Left forelimb (tissue), 1 donor: ENCODE measurements at regions not wholly inside any gene's neighbourhood (a gene's known extent, or its start where the extent isn't known, plus 50 kb on each side); places are given as distances from the start of the nearest gene placed in this dataset.
"Not testable (repeated sequence)": the region's sequence is repeated elsewhere in the genome, so short reads cannot be mapped to it uniquely, and the experiment has no call there.

Experiments
- DNase-seq: peaks from one replicate; pipeline ENCODE4 v3.0.0-alpha.2; 2018; ENCODE audit warnings: low spot score

DNA sequence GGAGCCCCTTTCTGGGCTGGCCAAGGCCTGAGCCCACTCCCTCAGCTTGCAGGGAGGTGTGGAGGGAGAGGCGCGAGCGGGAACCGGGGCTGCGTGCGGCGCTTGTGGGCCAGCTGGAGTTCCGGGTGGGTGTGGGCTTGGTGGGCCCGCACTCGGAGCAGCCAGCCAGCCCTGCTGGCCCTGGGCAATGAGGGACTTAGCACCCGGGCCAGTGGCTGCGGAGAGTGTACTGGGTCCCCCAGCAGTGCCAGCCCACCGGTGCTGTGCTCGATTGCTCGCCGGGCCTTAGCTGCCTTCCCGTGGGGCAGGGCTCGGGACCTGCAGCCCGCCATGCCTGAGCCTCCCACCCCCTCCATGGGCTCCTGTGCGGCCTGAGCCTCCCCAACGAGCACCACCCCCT, 123.8 kb upstream of the SEMA3C start:
- DNase-seq: not testable (repeated sequence)

DNA sequence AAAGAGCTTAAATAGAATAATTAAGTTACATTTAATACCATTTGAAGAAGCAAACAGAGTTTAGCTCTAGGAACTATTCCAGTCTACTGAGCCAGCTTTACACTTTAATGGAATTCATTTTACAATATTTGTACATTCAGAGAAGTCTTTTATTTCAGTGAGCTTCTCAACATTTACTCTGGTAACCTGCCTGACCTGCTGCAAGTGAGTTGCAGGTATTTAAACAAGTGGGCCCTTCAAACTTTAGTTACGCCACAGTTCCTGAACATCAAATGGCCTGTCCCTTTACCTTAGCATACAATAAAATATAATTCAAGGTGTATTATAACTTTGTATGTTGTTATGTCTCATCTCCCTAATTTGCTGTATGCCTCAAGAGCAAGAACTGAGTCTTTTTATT, 121.6 kb upstream of the SEMA3C start:
- no peak for DNase-seq

DNA sequence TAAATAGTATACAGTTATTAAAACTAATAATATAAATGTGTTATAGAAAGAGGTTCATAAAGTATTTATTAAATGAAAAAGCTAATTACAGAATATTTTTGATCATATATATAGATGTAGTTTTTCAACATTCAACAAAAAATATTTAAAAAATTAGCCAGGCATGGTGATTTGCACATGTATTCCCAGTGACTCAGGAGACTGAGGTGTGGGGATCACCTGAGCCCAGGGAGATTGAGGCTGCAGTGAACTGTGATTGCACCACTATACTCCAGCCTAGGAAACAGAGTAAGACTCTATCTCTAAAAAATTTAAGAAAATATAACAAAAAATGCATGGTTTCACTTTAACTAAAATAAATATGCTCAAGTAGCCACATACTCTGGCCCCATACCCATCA, 118.0 kb upstream of the SEMA3C start:
- no peak for DNase-seq

DNA sequence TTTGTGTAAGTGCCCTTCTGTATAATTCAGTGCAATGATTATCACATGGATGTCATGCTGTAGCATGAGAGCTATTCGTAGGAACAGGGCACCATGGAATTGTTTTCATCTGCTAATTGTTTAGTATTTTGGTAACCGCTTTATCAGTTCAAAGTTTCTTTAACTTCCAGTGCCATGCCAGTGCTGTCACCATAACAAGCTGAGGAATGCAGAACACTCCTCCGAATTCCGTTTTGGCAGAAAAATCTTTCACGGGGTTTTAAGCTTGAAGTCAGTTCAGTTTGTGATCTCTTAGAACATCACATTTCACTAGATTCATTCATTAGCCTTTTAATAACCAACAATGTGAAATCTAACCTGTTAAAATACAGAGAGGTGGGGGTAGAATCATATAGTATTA, 117.2 kb upstream of the SEMA3C start:
- DNase-seq: no peak

DNA sequence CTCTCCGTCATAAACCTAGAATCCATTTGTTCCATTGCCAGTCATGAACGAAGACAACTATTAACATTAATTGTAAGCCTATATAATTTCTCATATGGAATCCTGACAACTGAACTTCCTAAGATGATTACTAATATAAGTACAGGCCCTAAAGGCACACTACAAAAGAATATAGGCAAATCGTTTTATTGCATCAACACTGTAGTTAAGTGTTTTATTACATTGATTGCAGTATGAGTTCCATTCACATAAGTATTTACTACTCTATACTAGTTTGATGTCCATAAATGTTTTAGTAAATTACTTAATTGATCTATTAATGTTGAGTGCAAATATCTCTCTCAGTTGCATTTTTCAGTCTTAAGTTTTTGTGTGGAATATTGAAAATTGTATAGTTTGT, 113.1 kb upstream of the SEMA3C start:
- no peak for DNase-seq

DNA sequence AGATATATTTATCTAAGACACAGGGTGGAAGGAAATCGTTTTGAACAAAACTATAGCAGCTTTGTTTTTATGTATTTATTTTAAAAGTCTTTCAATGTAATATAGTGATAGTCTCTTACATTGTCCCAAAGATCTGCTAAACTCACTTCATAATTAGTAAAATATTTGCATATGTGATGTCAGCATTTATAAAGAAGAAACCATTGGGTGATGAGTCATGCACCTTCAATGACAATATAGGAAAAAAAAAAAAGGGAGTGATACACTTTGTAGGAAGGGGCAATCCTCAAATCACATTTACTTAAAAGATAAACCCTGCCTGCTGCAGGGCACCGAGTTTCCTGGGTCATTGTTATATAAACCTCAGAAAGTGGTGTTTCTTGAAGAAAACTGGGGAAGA, 112.4 kb upstream of the SEMA3C start:
- DNase-seq: no peak

DNA sequence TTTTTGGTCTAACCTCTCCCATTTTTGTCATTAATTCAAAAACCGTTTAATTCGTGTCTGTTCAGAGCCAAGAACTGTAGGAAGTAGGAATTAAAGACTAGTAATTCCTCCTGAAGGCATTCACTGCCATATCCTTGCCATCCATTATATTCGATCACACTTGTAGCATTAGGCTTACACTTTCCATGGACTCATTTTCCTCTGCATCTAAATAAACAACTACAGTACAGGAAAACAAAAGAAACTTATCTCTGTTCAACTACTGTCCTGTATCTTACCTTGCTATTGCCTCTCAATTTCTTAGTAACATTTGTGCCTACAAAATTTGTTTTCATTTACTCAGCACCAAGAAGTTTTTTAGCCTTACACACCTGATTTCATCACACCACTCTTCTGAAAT, 111.6 kb upstream of the SEMA3C start:
- no peak for DNase-seq

DNA sequence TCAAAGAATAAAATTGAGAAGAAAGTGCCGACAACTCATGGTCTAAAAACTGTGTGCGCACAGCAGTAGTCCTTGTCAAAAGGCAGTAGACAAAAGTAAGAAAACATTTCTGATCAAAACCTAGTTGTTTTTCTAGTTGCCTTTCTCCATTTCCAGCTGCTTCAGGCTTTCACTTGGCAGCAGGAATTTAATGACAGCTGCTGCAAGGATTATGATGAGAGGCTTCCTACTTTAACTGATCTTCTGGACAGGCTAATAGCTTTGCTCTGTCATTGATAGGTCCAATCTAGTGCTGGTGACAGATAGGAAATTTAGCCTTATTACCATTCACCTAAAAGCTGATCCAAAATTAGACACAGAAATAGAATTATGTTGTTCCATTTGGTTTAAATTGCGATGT, 110.7 kb upstream of the SEMA3C start:
- DNase-seq: no peak

DNA sequence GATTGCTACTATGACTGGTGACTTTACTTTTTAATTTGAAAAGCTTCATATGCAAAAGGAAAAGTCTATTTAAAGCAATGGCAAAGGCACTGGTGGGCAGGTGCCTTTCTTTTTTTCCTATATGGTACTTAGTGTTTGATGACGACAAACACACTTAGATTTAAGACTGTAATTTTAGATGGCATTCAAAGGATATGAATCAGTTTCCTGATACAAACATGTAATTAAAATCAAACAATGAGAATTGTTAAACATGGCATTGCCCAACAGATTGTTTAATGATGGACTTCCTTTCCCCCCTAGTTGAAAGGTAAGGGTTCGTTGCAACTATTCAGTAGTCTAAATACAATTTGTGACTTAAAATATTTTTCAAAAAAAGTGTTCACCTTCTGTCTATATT, 106.5 kb upstream of the SEMA3C start:
- no peak for DNase-seq

DNA sequence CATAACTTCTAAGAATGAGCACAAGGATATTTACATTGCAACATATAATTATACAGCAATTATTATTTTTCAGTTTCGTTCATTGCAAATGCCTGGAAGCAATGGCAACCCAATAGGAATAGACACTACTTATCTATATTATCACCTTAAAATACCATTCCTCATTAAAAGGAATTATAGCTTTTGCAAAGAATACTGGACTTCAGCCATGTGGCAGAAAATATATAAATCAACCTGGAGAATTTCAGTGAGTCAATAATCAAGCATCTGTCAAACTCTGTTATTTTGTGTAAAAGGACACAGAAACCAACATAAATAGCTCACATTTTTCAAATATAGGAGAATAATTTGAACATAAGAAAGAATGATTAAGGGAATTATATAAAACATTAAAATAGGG, 96.1 kb upstream of the SEMA3C start:
- DNase-seq: no peak

DNA sequence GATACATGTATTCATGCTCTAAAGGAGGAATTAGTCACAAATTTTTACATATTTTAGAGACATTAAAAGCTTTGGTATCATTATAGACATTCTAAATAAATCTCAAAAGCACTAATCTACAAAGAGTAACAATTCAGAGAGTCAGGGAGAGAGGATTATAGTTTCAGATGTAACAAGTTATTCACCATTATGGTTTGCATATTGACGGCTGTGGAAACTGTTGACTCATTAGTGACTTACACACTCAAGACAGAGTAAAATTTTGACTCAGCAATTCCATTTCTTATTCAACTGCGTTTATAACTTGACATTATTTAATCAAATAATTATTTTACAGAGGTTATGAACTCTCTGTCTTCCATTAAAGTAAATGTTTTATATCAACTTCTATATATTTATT, 95.4 kb upstream of the SEMA3C start:
- DNase-seq: no peak

DNA sequence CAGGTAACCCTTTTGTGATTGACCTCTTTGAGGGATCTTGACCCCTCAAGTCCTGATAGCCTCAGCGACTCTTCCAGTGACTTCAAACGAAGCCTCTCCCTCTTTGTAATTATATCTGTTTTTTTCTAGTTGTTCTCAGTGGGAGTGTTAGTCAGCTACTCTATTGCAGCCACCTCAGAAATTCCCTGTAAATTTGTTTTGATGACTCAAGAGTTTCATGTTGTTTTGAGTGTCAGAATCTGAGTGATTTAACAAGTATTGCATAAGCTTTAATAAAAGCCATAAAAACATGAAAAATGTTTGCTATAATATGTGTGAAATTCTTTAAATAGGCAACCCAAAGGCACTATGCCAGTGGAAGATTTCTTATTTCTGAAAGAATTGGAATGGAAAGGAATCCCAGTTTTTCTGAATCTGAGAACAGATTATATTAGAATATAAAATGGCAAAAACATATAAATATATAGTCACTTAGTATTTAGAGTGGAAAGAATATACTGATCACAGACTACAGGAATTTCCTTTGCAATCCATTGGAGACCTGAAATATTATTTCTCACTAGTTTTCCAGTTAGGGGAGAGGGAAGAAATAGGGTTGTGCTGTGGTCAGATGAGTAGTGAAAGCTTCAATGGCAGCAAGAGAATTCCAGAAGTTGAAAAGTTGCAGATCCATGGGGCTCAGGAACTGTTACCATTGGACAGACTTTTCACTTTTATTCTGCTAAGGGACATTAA, 94.4 kb upstream of the SEMA3C start:
- no peak for DNase-seq

DNA sequence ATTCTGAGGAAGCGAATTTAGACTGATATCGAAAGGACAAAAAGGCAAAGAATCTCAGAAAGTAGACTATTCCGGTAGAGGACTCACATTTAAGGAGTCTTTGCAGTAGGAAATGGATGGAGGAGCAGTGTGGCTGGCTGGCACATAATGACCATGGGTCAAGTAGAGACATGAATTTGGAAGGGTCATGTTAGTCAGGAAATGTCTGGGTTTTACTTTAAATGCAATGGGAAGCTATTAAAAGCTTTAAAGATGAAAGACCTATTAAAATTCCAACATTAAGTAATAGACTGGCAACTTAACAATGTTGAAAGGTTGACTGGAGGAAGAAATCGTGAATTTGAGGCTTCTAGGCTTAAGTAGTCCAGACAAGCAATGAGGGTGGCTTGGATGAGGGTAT, 90.0 kb upstream of the SEMA3C start:
- no peak for DNase-seq

DNA sequence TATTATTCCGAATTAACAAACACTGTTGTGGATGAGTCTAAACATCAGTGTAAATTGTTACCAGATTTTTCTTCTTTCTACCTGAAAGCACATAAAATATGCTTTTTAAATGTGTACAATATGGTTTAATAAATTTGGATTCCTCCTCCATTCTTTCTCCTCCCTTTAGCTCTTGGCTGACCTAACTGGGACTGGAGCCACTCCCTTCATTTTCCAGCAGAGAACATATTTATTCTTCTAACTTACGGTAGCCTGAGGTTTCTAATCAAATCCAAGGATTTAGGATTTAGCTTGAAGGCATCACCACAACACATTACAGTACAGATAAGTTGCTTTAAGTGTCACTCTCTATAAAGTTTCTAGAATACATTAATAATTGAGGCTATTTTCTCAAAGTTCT, 88.2 kb upstream of the SEMA3C start:
- DNase-seq: no peak

DNA sequence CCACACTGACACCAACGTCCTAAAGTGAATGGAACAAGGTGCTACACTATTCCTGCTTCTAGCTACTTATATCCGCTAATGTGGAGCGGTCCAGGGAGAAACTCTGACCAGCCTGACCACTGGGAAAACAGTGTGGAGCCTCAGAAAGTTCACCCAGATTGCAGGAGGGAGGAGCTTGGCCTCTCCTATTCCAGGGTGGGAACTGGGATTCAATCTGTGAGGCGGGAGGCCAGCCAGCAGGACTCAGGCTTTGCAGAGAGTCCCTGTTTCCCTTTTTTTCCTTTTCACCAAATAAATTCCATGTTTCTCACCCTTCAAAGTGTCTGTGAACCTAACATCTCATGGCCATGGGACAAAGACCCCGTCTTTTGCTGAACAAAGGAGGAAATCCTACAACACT, 86.4 kb upstream of the SEMA3C start:
- peak; percentile 66 for DNase-seq

DNA sequence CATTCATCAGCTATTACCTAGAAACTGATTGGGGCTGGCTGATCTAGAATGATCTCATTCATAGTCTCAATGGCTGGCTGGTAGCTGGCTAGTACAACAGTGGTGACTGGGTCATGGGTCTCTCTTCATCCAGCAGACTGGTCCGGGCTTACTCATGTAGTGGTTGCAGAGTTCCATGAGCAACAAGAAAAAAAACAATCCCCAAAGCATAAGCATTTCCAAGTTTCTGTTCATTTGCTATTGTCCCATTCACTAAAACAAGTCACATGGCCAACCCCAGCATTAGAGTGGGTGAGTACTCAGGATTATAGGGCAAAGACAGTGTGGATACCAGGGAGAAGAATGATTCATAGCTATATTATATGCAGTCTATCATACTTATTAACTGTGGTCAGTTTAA, 85.2 kb upstream of the SEMA3C start:
- no peak for DNase-seq

DNA sequence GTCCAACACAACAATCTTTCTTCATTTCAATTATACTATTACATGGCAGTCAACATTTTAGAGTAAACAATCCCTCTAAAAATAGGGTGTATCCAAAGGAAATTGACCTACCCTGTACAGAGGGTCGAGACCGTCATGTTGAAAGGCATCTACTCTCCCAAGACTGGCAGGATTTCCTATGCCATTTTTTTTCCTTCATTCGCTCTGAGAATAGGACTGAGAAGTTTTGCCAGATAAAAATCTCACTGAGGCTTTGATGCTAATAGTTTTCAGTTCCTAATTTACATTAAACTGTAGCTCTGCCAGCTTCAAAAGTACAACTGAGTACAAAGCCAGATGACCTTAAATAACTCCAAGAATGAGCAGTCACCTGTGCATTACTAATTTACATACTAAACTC, 84.5 kb upstream of the SEMA3C start:
- no peak for DNase-seq

DNA sequence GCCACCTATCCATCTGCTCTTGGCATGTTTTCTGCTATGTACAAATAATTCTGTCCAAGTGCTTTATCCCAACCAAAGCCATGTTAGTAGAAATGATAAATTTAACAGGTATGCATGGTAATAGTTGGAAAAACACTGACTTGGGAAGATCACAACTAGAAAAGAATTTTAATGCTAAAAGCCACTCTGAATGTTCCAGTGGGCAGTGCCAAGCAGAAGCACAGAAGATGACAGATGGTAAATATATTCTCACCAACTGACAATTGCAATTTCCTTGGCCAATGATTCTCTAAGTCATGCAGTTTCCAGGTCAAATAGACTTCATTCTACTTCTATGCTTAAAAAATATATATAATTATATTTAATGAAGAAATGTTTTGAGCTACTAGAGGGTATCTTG, 83.6 kb upstream of the SEMA3C start:
- DNase-seq: no peak

DNA sequence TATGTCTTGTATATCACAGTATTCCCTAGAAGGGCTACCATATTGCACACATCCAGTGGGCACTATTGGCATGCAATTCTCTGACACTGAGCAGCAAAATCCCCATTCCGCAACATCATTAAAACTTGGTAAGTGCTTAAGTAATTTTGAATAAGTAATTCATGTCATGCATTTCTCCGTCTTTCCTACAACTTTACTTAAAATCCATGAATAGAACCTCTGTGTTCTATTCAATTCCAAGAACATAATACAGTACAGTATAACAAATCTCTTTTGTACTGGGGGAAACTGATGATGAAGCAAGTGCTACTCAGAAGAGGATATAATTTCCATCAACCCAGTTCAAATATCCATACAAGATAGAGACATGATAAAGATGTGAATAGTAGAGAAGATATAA, 80.9 kb upstream of the SEMA3C start:
- DNase-seq: no peak

DNA sequence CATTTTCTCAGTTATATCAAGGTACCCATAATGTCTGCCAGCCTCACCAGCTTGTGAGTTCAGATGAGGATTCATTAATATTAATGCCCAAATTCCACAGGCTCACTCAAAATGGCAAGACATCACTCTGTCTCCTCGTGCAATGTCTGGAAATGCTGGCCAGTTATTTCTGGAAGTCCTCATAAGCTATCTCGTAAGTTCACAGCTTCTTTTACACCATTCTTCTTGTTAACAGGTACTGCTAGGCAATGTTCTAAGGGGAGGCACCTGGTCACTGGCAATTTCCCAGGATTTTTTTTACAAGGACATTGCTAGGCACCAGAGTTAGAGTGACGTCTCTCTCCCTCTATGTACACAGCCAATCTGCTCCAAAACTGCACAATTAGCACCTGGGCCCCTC, 80.2 kb upstream of the SEMA3C start:
- DNase-seq: no peak

DNA sequence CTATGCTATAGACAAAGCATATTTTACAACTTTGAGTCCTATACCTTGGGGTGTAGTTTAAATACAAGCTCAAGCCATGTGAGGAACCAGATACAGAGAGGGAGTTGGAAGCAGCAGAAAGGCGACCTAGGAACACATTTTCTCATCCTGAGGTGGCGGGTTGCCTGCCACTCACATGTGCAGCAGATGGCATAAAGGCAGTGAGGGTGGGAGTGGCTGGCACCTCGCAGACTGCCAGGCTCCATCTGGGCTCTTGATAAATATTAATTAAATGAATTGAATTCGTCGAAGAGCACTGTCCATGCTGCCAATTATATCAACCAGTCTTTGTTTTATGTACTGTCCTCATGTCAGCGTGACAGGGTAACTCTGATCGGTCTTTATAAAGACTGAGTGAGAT, 79.0 kb upstream of the SEMA3C start:
- DNase-seq: no peak

DNA sequence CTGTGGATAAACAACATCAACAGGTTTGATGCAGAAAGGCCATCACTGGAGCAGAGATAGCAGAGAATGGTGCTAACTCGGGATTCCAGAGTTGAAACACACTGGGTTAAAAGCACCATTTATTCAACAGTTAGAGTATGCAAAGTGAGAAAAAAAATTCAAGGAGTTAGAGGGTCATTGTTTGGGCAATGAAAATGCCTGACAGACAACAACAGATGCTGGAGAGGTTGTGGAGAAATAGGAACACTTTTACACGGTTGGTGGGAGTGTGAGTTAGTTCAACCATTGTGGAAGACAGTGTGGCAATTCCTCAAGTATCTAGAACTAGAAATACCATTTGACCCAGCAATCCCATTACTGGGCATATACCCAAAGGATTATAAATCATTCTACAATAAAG, 77.4 kb upstream of the SEMA3C start:
- DNase-seq: not testable (repeated sequence)

DNA sequence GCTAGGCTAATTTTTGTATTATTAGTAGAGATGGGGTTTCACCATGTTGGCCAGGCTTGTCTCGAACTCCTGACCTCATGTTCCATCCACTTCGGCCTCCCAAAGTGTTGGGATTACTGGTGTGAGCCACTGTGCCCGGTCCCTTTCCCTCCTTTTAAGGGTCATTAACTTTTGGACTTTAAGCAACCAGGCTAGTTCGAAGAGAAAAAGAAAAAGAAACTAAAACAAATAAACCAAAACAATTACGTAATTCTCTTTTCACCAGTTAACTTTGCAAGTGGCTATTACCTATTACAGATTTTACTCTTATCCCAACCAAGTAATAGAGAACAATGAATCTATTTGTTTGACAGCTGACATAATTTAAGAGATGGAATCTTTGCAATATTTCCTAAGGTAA, 72.8 kb upstream of the SEMA3C start:
- DNase-seq: no peak

DNA sequence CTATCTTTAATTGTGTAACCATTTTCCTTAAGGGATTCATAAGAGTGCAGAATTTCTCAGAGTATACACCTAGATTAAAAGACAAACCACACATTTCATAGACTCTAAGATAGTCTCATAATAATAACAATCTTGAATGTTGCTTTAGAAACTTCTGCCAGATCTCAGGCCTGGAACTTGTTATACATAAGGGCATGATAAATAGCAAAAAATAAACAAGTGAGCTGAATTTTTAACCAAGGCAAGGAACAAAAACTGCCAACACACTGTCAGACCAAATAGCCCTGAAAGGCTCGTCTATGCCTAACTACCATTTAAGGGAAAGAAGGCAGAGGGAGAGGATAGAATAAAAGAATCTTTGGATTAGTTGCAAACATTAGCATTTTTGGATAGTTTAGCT, 65.8 kb upstream of the SEMA3C start:
- DNase-seq: no peak

DNA sequence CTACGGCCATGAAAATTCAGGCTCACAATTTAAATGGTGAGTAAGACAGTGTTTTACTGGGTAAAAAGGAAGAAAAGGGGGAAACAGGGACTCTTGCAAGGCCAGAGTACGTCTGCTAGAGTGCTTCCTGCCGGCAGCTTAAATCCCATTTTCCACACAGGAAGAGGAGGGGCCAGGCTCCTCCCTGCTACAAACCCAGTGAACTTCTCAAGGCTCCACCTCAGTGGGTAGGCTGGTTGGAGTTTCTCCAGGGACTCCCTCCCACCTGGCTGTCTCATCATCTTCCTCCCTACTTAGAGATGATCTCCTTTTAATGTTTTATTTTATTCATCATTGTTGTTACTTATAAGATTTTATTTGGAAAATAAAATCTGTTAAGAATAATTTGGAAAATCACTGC, 62.6 kb upstream of the SEMA3C start:
- DNase-seq: no peak
